OCI-LY7 (cell line): ENCODE measurements at regions not wholly inside any gene's neighbourhood (a gene's known extent, or its start where the extent isn't known, plus 50 kb on each side); places are given as distances from the start of the nearest gene placed in this dataset.

Source experiments
- CTCF ChIP-seq: fragments of 200-600 bp; sonication (generic); conservative IDR thresholded peaks from 2 replicates; pipeline ENCODE4 v1.5.1; 2014; ENCODE audit warnings: mild to moderate bottlenecking, antibody characterized with exemption, low read length, moderate library complexity, mixed read lengths
- EZH2phosphoT487 ChIP-seq: fragments of 200-600 bp; sonication (generic); IDR thresholded peaks from 2 replicates; pipeline ENCODE4 v1.6.1; 2018; ENCODE audit warnings: low read depth, borderline replicate concordance, mild to moderate bottlenecking, mixed run types, antibody characterized with exemption, low read length, moderate library complexity, mixed read lengths

GRCh38 chr4:18578307-18578706 lies 556.8 kb upstream of the LCORL start:
- TF ChIP-seq CTCF, result no peak
- no peak for TF ChIP-seq EZH2phosphoT487
